HG02943 (cell line): ENCODE measurements at regions not wholly inside any gene's neighbourhood (a gene's known extent, or its start where the extent isn't known, plus 50 kb on each side); places are given as distances from the start of the nearest gene placed in this dataset.

Experiments used
- ATAC-seq: cut with Tn5 transposase; IDR thresholded peaks from one replicate; pipeline ENCODE4 v1.9.1; 2021; ENCODE audit warnings: mild to moderate bottlenecking, low read depth, moderate library complexity; ENCODE audit not compliant: unreplicated experiment

- no peak for ATAC-seq
Observed at GRCh38 chr17:77375917-77376651, 235.3 kb downstream of the SEC14L1 start.

- ATAC-seq: no peak
Observed at GRCh38 chr17:77376795-77377709, 236.3 kb downstream of the SEC14L1 start.

- no peak for ATAC-seq
Observed at GRCh38 chr17:77377710-77378235, 237.0 kb downstream of the SEC14L1 start.

GRCh38 chr17:77378318-77379064 lies 237.7 kb downstream of the SEC14L1 start:
- no peak for ATAC-seq

- no peak for ATAC-seq
Observed at GRCh38 chr17:77379065-77379428, 238.3 kb downstream of the SEC14L1 start.

GRCh38 chr17:77379832-77380231 lies 239.1 kb downstream of the SEC14L1 start:
- ATAC-seq: no peak

- no peak for ATAC-seq
Observed at GRCh38 chr17:77380395-77381184, 239.8 kb downstream of the SEC14L1 start.

GRCh38 chr17:77381185-77381700 lies 240.5 kb downstream of the SEC14L1 start:
- ATAC-seq: no peak

GRCh38 chr17:77381731-77382130 lies 241.0 kb downstream of the SEC14L1 start:
- no peak for ATAC-seq

- no peak for ATAC-seq
Observed at GRCh38 chr17:77382356-77382911, 241.7 kb downstream of the SEC14L1 start.

GRCh38 chr17:77382966-77383612 lies 242.3 kb downstream of the SEC14L1 start:
- no peak for ATAC-seq

GRCh38 chr17:77383613-77384608 lies 243.1 kb downstream of the SEC14L1 start:
- no peak for ATAC-seq

GRCh38 chr17:77385750-77386501 lies 245.2 kb downstream of the SEC14L1 start:
- ATAC-seq: no peak

- ATAC-seq: no peak
Observed at GRCh38 chr17:77386502-77387192, 245.9 kb downstream of the SEC14L1 start.

GRCh38 chr17:77387891-77388290 lies 247.1 kb downstream of the SEC14L1 start:
- no peak for ATAC-seq
